HEK293T (cell line): ENCODE measurements at regions not wholly inside any gene's neighbourhood (a gene's known extent, or its start where the extent isn't known, plus 50 kb on each side); places are given as distances from the start of the nearest gene placed in this dataset.

Experiments used
- BHLHE40 ChIP-seq: fragments of 450-650 bp; IDR thresholded peaks from 2 replicates; pipeline ENCODE4 v1.6.1; 2016; ENCODE audit warnings: mild to moderate bottlenecking, moderate library complexity, borderline replicate concordance
- NFRKB ChIP-seq: fragments of 450-650 bp; IDR thresholded peaks from 2 replicates; pipeline ENCODE4 v1.6.1; 2016; ENCODE audit warnings: mild to moderate bottlenecking, moderate library complexity
- SP1 ChIP-seq: fragments of 450-650 bp; IDR thresholded peaks from 2 replicates; pipeline ENCODE4 v1.6.1; 2017

GRCh38 chr3:71890356-71890931 is 105.5 kb upstream of the PROK2 start:
- TF ChIP-seq NFRKB (no peak), SP1 (no peak), BHLHE40 (no peak)
